Smooth muscle cell (in vitro differentiated cells): ENCODE measurements at regions not wholly inside any gene's neighbourhood (a gene's known extent, or its start where the extent isn't known, plus 50 kb on each side); places are given as distances from the start of the nearest gene placed in this dataset.

Experiments used
- DNase-seq: peaks from one replicate; lab custom pipeline; 2025; ENCODE audit not compliant: unreplicated experiment; lab: John Stamatoyannopoulos, UW
- H2AFZ ChIP-seq: fragments of 200-600 bp; sonication (generic); 2 replicates; pipeline ENCODE4 v1.6.0; 2016; ENCODE audit warnings: antibody characterized with exemption, low read depth, mild to moderate bottlenecking
- H3F3A ChIP-seq: fragments of 200-600 bp; sonication (generic); 2 replicates; pipeline ENCODE4 v1.6.0; 2017; ENCODE audit warnings: antibody characterized with exemption, low read depth
- H3K27ac ChIP-seq: fragments of 200-600 bp; sonication (generic); 2 replicates; pipeline ENCODE4 v1.5.1; 2016; ENCODE audit warnings: low read depth, mild to moderate bottlenecking
- H3K27me3 ChIP-seq: fragments of 200-600 bp; sonication (generic); 2 replicates; pipeline ENCODE4 v1.6.1; 2016; ENCODE audit warnings: low read depth, mild to moderate bottlenecking
- H3K36me3 ChIP-seq: fragments of 200-600 bp; sonication (generic); 2 replicates; pipeline ENCODE4 v1.5.1; 2016; ENCODE audit warnings: low read depth
- H3K4me1 ChIP-seq: fragments of 200-600 bp; sonication (generic); 2 replicates; pipeline ENCODE4 v1.5.1; 2016; ENCODE audit warnings: low read depth
- H3K4me2 ChIP-seq: fragments of 200-600 bp; sonication (generic); 2 replicates; pipeline ENCODE4 v1.6.0; 2016; ENCODE audit warnings: mild to moderate bottlenecking
- H3K4me3 ChIP-seq: fragments of 200-600 bp; sonication (generic); 2 replicates; pipeline ENCODE4 v1.5.1; 2016; ENCODE audit warnings: mild to moderate bottlenecking
- H3K79me2 ChIP-seq: fragments of 200-600 bp; sonication (generic); 2 replicates; pipeline ENCODE4 v1.6.0; 2016; ENCODE audit warnings: low read depth, mild to moderate bottlenecking
- H3K9ac ChIP-seq: fragments of 200-600 bp; sonication (generic); 2 replicates; pipeline ENCODE4 v1.6.0; 2016; ENCODE audit warnings: low read depth
- H3K9me3 ChIP-seq: fragments of 200-600 bp; sonication (generic); replicated peaks from 2 replicates; pipeline ENCODE4 v1.5.1; 2016; ENCODE audit warnings: low read depth
- H4K20me1 ChIP-seq: fragments of 200-600 bp; sonication (generic); 2 replicates; pipeline ENCODE4 v1.6.0; 2016; ENCODE audit warnings: low read depth
- CTCF ChIP-seq: fragments of 200-600 bp; sonication (generic); IDR thresholded peaks from 2 replicates; pipeline ENCODE4 v1.5.1; 2017; ENCODE audit warnings: borderline replicate concordance, mild to moderate bottlenecking, antibody characterized with exemption; ENCODE audit not compliant: insufficient read depth, poor library complexity, severe bottlenecking
- WGBS: methylation state at CpG from one replicate; pipeline ENCODE4 v1.1.7; 2016; ENCODE audit warnings: low lambda C conversion rate; 5-methylcytosine and 5-hydroxymethylcytosine counted together

GRCh38 chr3:95184038-95184437 is 1121.2 kb downstream of the NSUN3 start:
- Histone ChIP-seq H3K9ac (no peak overlapping the region), H3K9me3 (no peaks in the 10 kb centered on the region), H3K27ac (no peak overlapping the region), H3K4me2 (no peak overlapping the region), H3K79me2 (no peaks in the 10 kb centered on the region), H3F3A (no peaks in the 10 kb centered on the region), H3K27me3 (no peaks in the 10 kb centered on the region), H4K20me1 (no peaks in the 10 kb centered on the region), H3K36me3 (no peaks in the 10 kb centered on the region), H3K4me1 (no peaks in the 10 kb centered on the region), H3K4me3 (no peak overlapping the region), H2AFZ (no peak overlapping the region)
- no peak for TF ChIP-seq CTCF
- DNase-seq: no peak
- WGBS: 91% methylated on average over 6 of the region's 6 CpGs

GRCh38 chr3:95189348-95189747 is 1126.5 kb downstream of the NSUN3 start:
- no peak for TF ChIP-seq CTCF
- Histone ChIP-seq H3K4me3 (no peak overlapping the region), H3K9me3 (no peaks in the 10 kb centered on the region), H3K36me3 (no peaks in the 10 kb centered on the region), H3F3A (no peaks in the 10 kb centered on the region), H3K27ac (no peak overlapping the region), H2AFZ (no peak overlapping the region), H3K79me2 (no peaks in the 10 kb centered on the region), H3K4me2 (no peak overlapping the region), H3K27me3 (no peaks in the 10 kb centered on the region), H4K20me1 (no peaks in the 10 kb centered on the region), H3K9ac (no peak overlapping the region), H3K4me1 (no peaks in the 10 kb centered on the region)
- 100% methylated on average over 1 of the region's 1 CpG for WGBS
- DNase-seq: no peak

DNA sequence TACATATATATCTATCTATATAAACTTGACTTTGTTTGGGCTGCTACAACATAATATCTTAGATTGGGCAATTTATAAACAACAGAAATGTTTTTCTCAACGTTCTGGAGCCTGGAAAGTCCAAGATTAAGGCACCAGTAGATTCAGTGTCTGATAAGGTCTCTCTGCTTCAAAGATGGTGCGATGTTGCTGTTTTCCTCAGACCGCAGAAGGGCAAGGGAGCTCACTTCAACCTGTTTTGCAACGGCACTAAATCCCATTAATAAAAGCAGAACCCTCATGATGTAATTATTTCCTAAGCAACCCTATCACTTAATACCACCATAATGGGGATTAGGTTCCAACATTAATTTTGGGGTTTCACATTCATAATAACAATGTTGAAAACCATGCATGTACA is 1134.8 kb downstream of the NSUN3 start:
- Histone ChIP-seq H3K9me3 (no peaks in the 10 kb centered on the region), H3K27me3 (no peaks in the 10 kb centered on the region), H3K36me3 (no peaks in the 10 kb centered on the region), H4K20me1 (no peaks in the 10 kb centered on the region), H3K27ac (no peak overlapping the region), H3K9ac (no peak overlapping the region), H2AFZ (no peak overlapping the region), H3K4me3 (no peak overlapping the region), H3K4me2 (no peak overlapping the region), H3K4me1 (no peaks in the 10 kb centered on the region), H3F3A (no peaks in the 10 kb centered on the region), H3K79me2 (no peaks in the 10 kb centered on the region)
- no peak for TF ChIP-seq CTCF
- 67% methylated on average over 4 of the region's 4 CpGs for WGBS
- no peak for DNase-seq

GRCh38 chr3:95200384-95200783 is 1137.5 kb downstream of the NSUN3 start:
- H3K9ac ChIP-seq: no peak overlapping the region
- no peaks in the 10 kb centered on the region for H3K79me2 ChIP-seq
- no peaks in the 10 kb centered on the region for H3K36me3 ChIP-seq
- no peak overlapping the region for H2AFZ ChIP-seq
- no peaks in the 10 kb centered on the region for H4K20me1 ChIP-seq
- no peaks in the 10 kb centered on the region for H3K9me3 ChIP-seq
- H3K27ac ChIP-seq: no peak overlapping the region
- no peak overlapping the region for H3K4me2 ChIP-seq
- H3K4me1 ChIP-seq: no peaks in the 10 kb centered on the region
- TF ChIP-seq CTCF: no peak
- DNase-seq: no peak
- H3K4me3 ChIP-seq: no peak overlapping the region
- H3K27me3 ChIP-seq: no peaks in the 10 kb centered on the region
- H3F3A ChIP-seq: no peaks in the 10 kb centered on the region
- 98% methylated on average over 1 of the region's 1 CpG for WGBS
